A549 (cell line): ENCODE measurements at regions not wholly inside any gene's neighbourhood (a gene's known extent, or its start where the extent isn't known, plus 50 kb on each side); places are given as distances from the start of the nearest gene placed in this dataset.

Source experiments
- ATAC-seq, 2 experiments: fragments of 200-7000 bp in 1 of 2; fragments of >200 bp in 1 of 2; cut with Nextera tagmentation in 1 of 2; cut with Tn5 transposase in 1 of 2; 3 replicates each; pipeline versions ENCODE4 v1.8.0 to v1.9.1; 2018 to 2020; ENCODE audit warnings: mild to moderate bottlenecking in 1 of 2, moderate library complexity in 1 of 2
- CTCF ChIA-PET: fragments of 300-600 bp; sonication (Branson Sonifier 250); formaldehyde crosslinking; extraction: SDS; loops from one replicate; lab custom pipeline; 2021; ENCODE audit warnings: antibody characterized with exemption, inconsistent platforms; lab: Yijun Ruan, JAX
- POLR2A ChIA-PET: fragments of 350-600 bp; formaldehyde crosslinking; extraction: SDS; loops from one replicate; lab custom pipeline; 2021; ENCODE audit warnings: antibody characterized with exemption, inconsistent platforms; lab: Yijun Ruan, JAX
- DNase-seq, 2 experiments: peaks; one replicate each; pipeline versions ENCODE4 v3.0.0 to v3.0.0-alpha.2; 2011 to 2016; ENCODE audit warnings: low read depth in 1 of 2, low spot score in 1 of 2
- FAIRE-seq: peaks from 2 replicates; lab custom pipeline; 2011; peaks lifted over from hg19 to GRCh38; lab: Jason Lieb, UNC
- H3K27ac ChIP-seq, 2 experiments: fragments of >200 bp; sonication (Bioruptor Twin); formaldehyde crosslinking; 3 replicates each; pipeline ENCODE4 v1.5.1; 2016 to 2017
- H3K4me1 ChIP-seq: fragments of >200 bp; sonication (Bioruptor Twin); formaldehyde crosslinking; 3 replicates; pipeline ENCODE4 v1.6.1; 2016
- H3K4me2 ChIP-seq: fragments of >200 bp; sonication (Bioruptor Twin); formaldehyde crosslinking; 3 replicates; pipeline ENCODE4 v1.6.1; 2016
- H3K4me3 ChIP-seq: fragments of >200 bp; sonication (Bioruptor Twin); formaldehyde crosslinking; 3 replicates; pipeline ENCODE4 v1.5.1; 2016
- H3K9me3 ChIP-seq: fragments of >200 bp; sonication (Bioruptor Twin); formaldehyde crosslinking; 3 replicates; pipeline ENCODE4 v1.6.1; 2016
- BHLHE40 ChIP-seq: IDR thresholded peaks from 2 replicates; pipeline ENCODE4 v1.6.1; 2012; ENCODE audit warnings: low read depth, low read length, inconsistent platforms
- CBX8 ChIP-seq: fragments of 200-600 bp; sonication (generic); IDR thresholded peaks from 2 replicates; pipeline ENCODE4 v1.6.1; 2016
- CHD4 ChIP-seq: fragments of 200-600 bp; sonication (generic); IDR thresholded peaks from 2 replicates; pipeline ENCODE4 v1.6.1; 2016; ENCODE audit warnings: antibody characterized with exemption, mild to moderate bottlenecking, borderline replicate concordance
- EHF ChIP-seq: fragments of 250-450 bp; sonication (Bioruptor Pico); IDR thresholded peaks from 2 replicates; pipeline ENCODE4 v1.5.0; 2020; ENCODE audit warnings: mild to moderate bottlenecking
- EP300 ChIP-seq, 2 experiments: fragments of >200 bp; sonication (Bioruptor Twin); formaldehyde crosslinking; IDR thresholded peaks; 2 replicates in 1 of 2; 3 replicates in 1 of 2; pipeline ENCODE4 v1.6.1; 2016 to 2017
- ESRRA ChIP-seq: fragments of 150-350 bp; IDR thresholded peaks from 2 replicates; pipeline ENCODE4 v1.6.1; 2014; ENCODE audit warnings: mild to moderate bottlenecking, low read length, borderline replicate concordance
- FOSB ChIP-seq: fragments of 250-450 bp; sonication (Bioruptor Pico); IDR thresholded peaks from 2 replicates; pipeline ENCODE4 v1.5.0; 2020; ENCODE audit warnings: mild to moderate bottlenecking, moderate library complexity
- FOSL2 ChIP-seq, 2 experiments: fragments of 450-650 bp in 1 of 2; fragments of >200 bp in 1 of 2; sonication (Bioruptor Twin) in 1 of 2; formaldehyde crosslinking; IDR thresholded peaks; 2 replicates each; pipeline versions ENCODE4 v1.5.0 to v1.6.1; 2016 to 2020; ENCODE audit warnings: mild to moderate bottlenecking in 1 of 2, moderate library complexity in 1 of 2
- HDAC2 ChIP-seq: fragments of 200-600 bp; sonication (generic); IDR thresholded peaks from 2 replicates; pipeline ENCODE4 v1.6.1; 2016
- HOXB5 ChIP-seq: fragments of 250-450 bp; sonication (Bioruptor Pico); IDR thresholded peaks from 2 replicates; pipeline ENCODE4 v1.5.0; 2020; ENCODE audit warnings: mild to moderate bottlenecking, moderate library complexity
- JUN ChIP-seq, 2 experiments: fragments of >200 bp; sonication (Bioruptor Twin); formaldehyde crosslinking; IDR thresholded peaks; 2 replicates in 1 of 2; 3 replicates in 1 of 2; pipeline ENCODE4 v1.6.1; 2016 to 2017
- JUNB ChIP-seq: fragments of >200 bp; sonication (Bioruptor Twin); formaldehyde crosslinking; IDR thresholded peaks from 2 replicates; pipeline ENCODE4 v1.6.1; 2016
- KDM1A ChIP-seq: fragments of 200-600 bp; sonication (generic); IDR thresholded peaks from 2 replicates; pipeline ENCODE4 v1.6.1; 2016; ENCODE audit warnings: low read depth, mild to moderate bottlenecking
- MYC ChIP-seq: IDR thresholded peaks from 2 replicates; pipeline ENCODE4 v1.6.1; 2012; ENCODE audit warnings: mild to moderate bottlenecking, inconsistent platforms, low read length, improper control_type of control experiment, borderline replicate concordance
- NR3C1 ChIP-seq: fragments of >200 bp; sonication (Bioruptor Twin); formaldehyde crosslinking; IDR thresholded peaks from 3 replicates; pipeline ENCODE4 v1.6.1; 2017
- PHF8 ChIP-seq: fragments of 200-600 bp; sonication (generic); IDR thresholded peaks from 2 replicates; pipeline ENCODE4 v1.6.1; 2016; ENCODE audit warnings: low read depth, mild to moderate bottlenecking, antibody characterized with exemption, moderate library complexity, borderline replicate concordance
- RCOR1 ChIP-seq: fragments of 150-350 bp; IDR thresholded peaks from 2 replicates; pipeline ENCODE4 v1.6.1; 2014; ENCODE audit warnings: antibody characterized with exemption, low read length, low read depth
- TP53 ChIP-seq: fragments of 250-450 bp; sonication (Bioruptor Pico); IDR thresholded peaks from 2 replicates; pipeline ENCODE4 v1.5.0; 2021; ENCODE audit warnings: mild to moderate bottlenecking, moderate library complexity
- ZFP36 ChIP-seq: fragments of 450-650 bp; IDR thresholded peaks from 2 replicates; pipeline ENCODE4 v1.6.1; 2014; ENCODE audit warnings: borderline replicate concordance; ENCODE audit not compliant: partially characterized antibody
- ZSCAN20 ChIP-seq: fragments of 250-450 bp; sonication (Bioruptor Pico); IDR thresholded peaks from 2 replicates; pipeline ENCODE4 v1.8.0; 2022; ENCODE audit warnings: mild to moderate bottlenecking, moderate library complexity
- WGBS: methylation state at CpG from one replicate; pipeline ENCODE4 v1.1.6; 2017; ENCODE audit errors: missing lambda C conversion rate; 5-methylcytosine and 5-hydroxymethylcytosine counted together
- TF ChIP-seq, protein P1 (sequence below): fragments of 250-450 bp; sonication (Bioruptor Pico); IDR thresholded peaks from 2 replicates; pipeline ENCODE4 v1.5.0; 2020; ENCODE audit warnings: low read depth, mild to moderate bottlenecking, moderate library complexity
- TF ChIP-seq, protein P2 (sequence below): fragments of 150-350 bp; IDR thresholded peaks from 2 replicates; pipeline ENCODE4 v1.6.1; 2014; ENCODE audit warnings: low read depth, mild to moderate bottlenecking, low read length
- TF ChIP-seq, protein P3 (sequence below): IDR thresholded peaks from 2 replicates; pipeline ENCODE4 v1.6.1; 2012
- TF ChIP-seq, protein P4 (sequence below): fragments of 450-650 bp; IDR thresholded peaks from 2 replicates; pipeline ENCODE4 v1.6.1; 2014; ENCODE audit warnings: antibody characterized with exemption
- TF ChIP-seq, protein P5 (sequence below): fragments of >200 bp; sonication (Bioruptor Twin); formaldehyde crosslinking; IDR thresholded peaks from 3 replicates; pipeline ENCODE4 v1.6.1; 2016

DNA sequence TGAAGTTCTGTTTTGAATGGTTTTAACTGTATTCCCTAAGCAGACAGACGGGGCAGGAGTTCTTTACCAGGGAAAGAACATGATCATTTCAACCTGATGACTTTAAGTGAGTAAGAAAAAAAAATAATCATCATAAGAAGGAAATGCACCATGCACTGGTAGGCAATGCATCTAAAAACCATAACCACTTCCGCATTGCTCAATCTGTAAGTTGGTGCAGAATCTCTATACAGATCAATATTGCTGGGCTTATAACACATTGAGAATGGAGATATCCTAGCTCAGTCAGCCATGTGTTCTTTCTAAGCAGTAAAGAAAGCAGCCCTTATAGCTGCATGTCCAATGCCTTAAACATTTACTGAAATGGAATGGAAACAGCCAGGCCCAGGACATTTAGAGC, 407.1 kb upstream of the DMAC1 start:
- H3K4me3 ChIP-seq: no peak overlapping the region
- WGBS: 9% methylated on average over 2 of the region's 2 CpGs
- DNase-seq (no peak), FAIRE-seq (no peak), ATAC-seq (no peak)
- no peaks in the 10 kb centered on the region for H3K4me1 ChIP-seq
- ChIA-PET POLR2A (no interaction called here), CTCF (no interaction called here)
- no peaks in the 10 kb centered on the region for H3K9me3 ChIP-seq
- no peak for TF ChIP-seq EHF (CRISPR knock-in tag)
- no peak for TF ChIP-seq JUN (IDR thresholded peaks at IDR 0.05)
- TF ChIP-seq, protein P1, sequence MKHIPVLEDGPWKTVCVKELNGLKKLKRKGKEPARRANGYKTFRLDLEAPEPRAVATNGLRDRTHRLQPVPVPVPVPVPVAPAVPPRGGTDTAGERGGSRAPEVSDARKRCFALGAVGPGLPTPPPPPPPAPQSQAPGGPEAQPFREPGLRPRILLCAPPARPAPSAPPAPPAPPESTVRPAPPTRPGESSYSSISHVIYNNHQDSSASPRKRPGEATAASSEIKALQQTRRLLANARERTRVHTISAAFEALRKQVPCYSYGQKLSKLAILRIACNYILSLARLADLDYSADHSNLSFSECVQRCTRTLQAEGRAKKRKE (CRISPR knock-in tag): no peak
- TF ChIP-seq CBX8: no peak
- TF ChIP-seq, protein P2, sequence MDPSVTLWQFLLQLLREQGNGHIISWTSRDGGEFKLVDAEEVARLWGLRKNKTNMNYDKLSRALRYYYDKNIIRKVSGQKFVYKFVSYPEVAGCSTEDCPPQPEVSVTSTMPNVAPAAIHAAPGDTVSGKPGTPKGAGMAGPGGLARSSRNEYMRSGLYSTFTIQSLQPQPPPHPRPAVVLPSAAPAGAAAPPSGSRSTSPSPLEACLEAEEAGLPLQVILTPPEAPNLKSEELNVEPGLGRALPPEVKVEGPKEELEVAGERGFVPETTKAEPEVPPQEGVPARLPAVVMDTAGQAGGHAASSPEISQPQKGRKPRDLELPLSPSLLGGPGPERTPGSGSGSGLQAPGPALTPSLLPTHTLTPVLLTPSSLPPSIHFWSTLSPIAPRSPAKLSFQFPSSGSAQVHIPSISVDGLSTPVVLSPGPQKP: no peak
- no peak for TF ChIP-seq FOSB (CRISPR knock-in tag)
- no peak for TF ChIP-seq ZSCAN20 (CRISPR knock-in tag)
- no peak for TF ChIP-seq PHF8
- TF ChIP-seq, protein P3, sequence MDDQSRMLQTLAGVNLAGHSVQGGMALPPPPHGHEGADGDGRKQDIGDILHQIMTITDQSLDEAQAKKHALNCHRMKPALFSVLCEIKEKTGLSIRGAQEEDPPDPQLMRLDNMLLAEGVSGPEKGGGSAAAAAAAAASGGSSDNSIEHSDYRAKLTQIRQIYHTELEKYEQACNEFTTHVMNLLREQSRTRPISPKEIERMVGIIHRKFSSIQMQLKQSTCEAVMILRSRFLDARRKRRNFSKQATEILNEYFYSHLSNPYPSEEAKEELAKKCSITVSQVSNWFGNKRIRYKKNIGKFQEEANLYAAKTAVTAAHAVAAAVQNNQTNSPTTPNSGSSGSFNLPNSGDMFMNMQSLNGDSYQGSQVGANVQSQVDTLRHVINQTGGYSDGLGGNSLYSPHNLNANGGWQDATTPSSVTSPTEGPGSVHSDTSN: no peak
- TF ChIP-seq, protein P4, sequence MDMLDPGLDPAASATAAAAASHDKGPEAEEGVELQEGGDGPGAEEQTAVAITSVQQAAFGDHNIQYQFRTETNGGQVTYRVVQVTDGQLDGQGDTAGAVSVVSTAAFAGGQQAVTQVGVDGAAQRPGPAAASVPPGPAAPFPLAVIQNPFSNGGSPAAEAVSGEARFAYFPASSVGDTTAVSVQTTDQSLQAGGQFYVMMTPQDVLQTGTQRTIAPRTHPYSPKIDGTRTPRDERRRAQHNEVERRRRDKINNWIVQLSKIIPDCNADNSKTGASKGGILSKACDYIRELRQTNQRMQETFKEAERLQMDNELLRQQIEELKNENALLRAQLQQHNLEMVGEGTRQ: no peak
- no peak for TF ChIP-seq NR3C1
- TF ChIP-seq HOXB5 (CRISPR knock-in tag): no peak
- TF ChIP-seq ESRRA: no peak
- TF ChIP-seq JUNB: no peak
- TF ChIP-seq HDAC2: no peak
- TF ChIP-seq KDM1A: no peak
- TF ChIP-seq, protein P5, sequence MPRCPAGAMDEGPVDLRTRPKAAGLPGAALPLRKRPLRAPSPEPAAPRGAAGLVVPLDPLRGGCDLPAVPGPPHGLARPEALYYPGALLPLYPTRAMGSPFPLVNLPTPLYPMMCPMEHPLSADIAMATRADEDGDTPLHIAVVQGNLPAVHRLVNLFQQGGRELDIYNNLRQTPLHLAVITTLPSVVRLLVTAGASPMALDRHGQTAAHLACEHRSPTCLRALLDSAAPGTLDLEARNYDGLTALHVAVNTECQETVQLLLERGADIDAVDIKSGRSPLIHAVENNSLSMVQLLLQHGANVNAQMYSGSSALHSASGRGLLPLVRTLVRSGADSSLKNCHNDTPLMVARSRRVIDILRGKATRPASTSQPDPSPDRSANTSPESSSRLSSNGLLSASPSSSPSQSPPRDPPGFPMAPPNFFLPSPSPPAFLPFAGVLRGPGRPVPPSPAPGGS: no peak
- H3K27ac ChIP-seq: no peak overlapping the region
- H3K4me2 ChIP-seq: no peak overlapping the region

DNA sequence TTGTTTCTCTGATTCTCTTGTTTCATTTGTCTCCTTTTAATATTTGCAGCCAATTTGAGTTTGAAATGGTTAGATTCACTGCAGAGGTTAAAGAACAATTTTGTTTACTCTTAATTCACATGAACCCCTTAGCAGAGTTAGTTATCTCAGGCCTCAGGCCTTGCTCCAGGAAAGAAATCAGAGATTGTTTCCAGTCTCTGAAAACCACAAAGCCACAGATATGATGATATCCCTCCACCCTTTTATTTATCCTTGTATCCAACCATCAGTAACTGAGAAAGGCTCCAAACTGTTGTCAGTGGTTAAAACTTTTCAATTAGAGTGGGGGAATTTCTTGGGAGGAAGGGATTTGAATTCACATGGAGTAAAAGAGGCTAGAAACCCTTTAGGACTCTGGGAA, 406.0 kb upstream of the DMAC1 start:
- Histone ChIP-seq H3K4me3 (no peak overlapping the region), H3K27ac (no peak overlapping the region), H3K4me2 (no peak overlapping the region), H3K9me3 (no peaks in the 10 kb centered on the region), H3K4me1 (no peaks in the 10 kb centered on the region)
- ChIA-PET CTCF (no interaction called here), POLR2A (no interaction called here)
- FAIRE-seq (no peak), DNase-seq (no peak), ATAC-seq (no peak)
- TF ChIP-seq TP53: no peak
- no peak for TF ChIP-seq HOXB5 (CRISPR knock-in tag)
- TF ChIP-seq EP300 (IDR thresholded peaks at IDR 0.05): no peak
- no peak for TF ChIP-seq HDAC2
- no peak for TF ChIP-seq KDM1A
- TF ChIP-seq BHLHE40: no peak
- no peak for TF ChIP-seq MYC
- TF ChIP-seq, protein P1 (CRISPR knock-in tag): no peak
- TF ChIP-seq FOSL2 (IDR thresholded peaks at IDR 0.05): no peak
- no peak for TF ChIP-seq FOSL2 (CRISPR knock-in tag; IDR thresholded peaks at IDR 0.05)
- TF ChIP-seq ZFP36: no peak
- TF ChIP-seq CHD4: no peak
- TF ChIP-seq RCOR1: no peak
- TF ChIP-seq PHF8: no peak
